CD4-positive, alpha-beta T cell treated with Interleukin-10 for 1 hour (primary cell): ENCODE measurements at regions not wholly inside any gene's neighbourhood (a gene's known extent, or its start where the extent isn't known, plus 50 kb on each side); places are given as distances from the start of the nearest gene placed in this dataset.

Source experiments
- DNase-seq: peaks from one replicate; pipeline ENCODE4 v3.0.0-alpha.2; 2020

DNA sequence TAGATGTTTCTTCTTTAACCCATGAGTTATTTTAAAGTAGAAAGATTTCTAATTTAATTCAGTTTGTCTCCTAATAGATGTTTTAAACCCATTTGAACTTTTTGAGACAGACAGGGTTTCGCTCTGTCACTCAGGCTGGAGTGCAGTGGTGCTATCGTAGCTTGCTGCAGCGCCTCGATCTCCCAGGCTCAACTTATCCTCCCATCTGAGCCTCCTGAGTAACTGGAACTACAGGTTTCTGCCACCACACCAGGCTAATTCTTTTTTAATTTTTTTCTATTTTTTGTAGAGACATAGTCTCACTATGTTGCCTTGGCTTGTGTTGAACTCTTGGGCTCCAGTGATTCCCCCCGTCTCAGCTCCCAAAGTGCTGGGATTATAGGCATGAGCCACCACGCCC is 53.0 kb upstream of the RAB18 start:
- DNase-seq: no peak

- no peak for DNase-seq
These were observed 53.9 kb upstream of the RAB18 start for GRCh38 chr10:27450225-27450624.

DNA sequence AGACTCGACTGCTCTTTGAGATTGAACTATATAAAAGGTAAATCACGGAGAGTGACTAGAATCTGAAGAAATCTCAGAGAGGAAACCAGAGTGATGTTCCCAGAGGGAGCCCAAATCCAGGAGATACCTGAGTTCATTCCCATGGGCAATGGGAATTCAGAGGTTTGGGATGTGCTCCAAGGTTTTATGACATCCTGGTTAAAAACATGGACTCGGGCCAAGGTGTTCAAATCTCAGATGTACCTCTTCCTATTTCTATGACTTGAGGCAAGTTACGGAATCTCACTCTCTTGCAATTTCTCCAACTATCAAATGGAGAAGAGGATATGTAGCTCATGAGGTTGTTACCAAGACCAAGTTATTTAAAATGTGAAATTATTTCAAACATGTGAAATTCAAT is 54.5 kb upstream of the RAB18 start:
- no peak for DNase-seq

GRCh38 chr10:27448921-27449320 is 55.2 kb upstream of the RAB18 start:
- no peak for DNase-seq

GRCh38 chr10:27447540-27447939 is 56.6 kb upstream of the RAB18 start:
- no peak for DNase-seq

- DNase-seq: peak; percentile 52
These were observed 57.8 kb upstream of the RAB18 start for GRCh38 chr10:27446091-27446918.

DNA sequence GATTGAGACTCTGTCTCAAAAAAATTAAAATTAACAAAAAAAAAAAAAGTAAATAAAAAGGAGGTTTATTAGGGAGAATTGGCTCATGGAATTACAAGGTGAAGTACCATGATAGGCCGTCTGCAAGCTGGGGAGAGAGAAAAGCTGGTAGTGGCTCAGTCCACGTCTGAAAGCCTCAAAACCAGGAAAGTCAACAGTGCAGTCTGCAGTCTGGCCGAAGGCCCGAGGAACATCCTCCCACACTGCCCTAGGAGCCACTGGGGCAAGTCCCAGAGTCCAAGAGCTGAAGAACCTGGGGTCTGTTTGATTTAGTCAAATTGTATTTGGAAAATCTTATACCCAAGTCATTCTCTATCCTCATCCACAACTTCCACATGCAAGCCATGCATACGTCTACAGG is 59.0 kb upstream of the RAB18 start:
- DNase-seq: no peak

DNA sequence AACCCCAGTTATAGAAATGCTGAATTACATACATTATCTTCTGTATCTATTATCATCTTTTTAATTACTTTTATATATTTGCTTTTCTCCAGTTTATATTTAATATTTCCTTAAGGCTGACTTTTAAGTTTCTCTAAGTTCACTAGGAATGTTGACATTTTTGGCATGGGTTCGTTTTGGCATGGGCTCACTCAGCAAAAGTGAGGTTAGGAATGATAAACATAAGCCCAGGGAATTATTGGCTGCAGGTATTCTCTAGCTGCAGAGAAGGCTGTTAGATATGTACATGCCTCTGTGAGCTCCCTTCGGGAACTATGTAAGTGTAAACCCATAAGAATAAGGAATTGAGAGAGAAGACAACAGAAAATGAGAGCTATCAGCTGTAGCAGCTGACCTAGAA is 63.6 kb upstream of the RAB18 start:
- no peak for DNase-seq

DNA sequence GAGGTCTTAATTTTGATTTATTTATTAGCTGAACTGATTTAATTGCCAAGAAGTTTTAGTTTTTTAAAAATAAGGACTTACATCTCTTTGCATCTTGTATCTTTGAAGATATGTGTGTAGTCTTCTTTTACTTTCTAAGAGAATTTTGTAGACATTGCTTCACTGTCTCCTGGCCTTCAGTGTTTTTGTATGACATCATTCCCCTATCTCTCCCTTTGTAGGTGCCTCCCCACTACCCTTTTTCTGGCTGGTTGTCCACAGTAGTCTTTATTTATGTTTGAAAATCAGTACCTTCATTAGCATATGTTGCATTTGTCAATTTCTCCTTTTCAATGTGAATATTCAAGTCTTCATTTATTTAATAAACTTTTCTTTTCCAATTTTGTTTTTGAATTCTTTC is 64.1 kb upstream of the RAB18 start:
- DNase-seq: no peak

- DNase-seq: no peak
These were observed 65.0 kb upstream of the RAB18 start for GRCh38 chr10:27439101-27439500.

DNA sequence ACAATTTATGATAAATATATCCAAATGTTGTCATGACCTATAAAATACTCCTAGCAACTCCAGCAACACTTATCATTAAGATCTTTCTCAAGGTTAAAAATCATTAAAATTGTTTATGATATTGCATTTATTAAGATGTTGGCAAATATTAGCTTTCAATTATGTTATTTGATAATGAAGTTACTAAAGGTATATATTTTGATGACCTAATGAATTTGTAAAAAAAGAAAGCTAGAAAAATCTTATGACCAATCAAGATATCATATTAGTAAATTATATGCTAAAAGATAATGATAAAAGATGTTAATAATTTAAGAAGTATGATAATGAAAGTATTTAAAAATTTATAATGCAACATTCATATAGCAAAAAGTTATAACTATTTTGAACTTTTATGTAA is 66.3 kb upstream of the RAB18 start:
- DNase-seq: no peak

GRCh38 chr10:27436710-27437109 is 67.4 kb upstream of the RAB18 start:
- no peak for DNase-seq

DNA sequence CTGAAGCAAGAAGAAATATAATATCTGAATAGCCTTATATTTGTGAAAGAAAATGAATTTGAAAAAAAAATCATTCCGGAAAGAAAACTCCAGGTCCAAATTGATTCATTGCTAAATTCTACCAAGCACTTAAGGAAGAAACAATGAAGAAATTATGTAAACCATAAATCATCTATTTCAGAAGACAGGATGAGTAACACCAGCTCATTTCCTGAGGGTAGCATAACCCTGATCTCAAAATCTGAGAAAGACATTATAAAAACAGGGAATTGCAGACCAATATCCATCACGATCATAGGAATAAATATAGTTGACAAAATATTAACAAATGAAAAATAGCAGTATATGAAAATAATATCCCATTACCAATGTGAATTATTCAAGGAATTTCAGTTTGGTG is 70.1 kb upstream of the RAB18 start:
- no peak for DNase-seq

DNA sequence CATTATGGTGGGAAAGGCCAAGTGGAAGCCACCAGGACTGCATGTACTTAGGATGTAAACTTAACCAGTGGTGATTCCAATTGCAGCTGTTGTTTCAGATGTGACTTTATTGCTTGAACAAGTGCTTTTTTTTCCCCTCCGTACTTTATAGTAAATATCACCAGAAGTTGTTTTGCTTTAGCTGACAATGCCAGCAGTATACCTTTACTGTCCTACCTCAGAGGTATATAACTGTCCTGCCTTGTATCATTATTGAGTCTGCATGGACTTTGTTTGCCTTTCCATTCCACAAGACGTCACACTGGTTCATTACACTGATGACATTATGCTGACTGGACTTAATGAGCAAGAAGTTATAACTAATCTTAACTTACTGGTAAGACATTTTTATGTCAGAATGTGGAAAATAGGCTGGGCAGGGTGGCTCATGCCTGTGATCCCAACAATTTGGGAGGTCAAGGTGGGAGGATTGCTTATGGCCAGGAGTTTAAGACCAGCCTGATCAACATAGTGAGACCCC is 77.1 kb upstream of the RAB18 start:
- no peak for DNase-seq

DNA sequence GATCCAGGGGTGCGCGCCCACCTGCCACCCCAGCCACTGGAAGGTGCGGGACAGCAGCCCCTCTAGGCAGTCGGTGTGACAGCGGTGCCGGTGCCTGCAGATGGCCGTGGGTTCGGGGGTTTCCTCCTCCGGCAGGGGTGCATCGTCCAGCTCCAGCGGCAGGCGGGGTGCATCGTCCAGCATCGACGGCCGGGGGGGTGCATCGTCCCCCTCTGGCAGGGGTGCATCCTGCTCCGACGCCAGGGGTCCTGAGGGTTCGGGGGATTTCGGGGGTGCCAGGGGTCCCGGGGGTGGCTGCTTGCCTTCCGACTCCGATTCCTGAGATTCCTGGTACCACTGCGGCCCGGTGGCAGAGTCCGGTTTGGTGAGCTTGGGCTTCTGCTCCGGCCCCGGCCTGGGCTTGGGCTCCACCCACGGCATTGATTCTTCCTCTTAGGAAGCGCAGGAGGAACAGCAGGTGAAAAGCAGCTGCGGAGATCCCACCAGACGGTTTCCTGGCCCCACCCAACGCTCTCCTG is 90.2 kb upstream of the RAB18 start:
- DNase-seq: no peak

DNA sequence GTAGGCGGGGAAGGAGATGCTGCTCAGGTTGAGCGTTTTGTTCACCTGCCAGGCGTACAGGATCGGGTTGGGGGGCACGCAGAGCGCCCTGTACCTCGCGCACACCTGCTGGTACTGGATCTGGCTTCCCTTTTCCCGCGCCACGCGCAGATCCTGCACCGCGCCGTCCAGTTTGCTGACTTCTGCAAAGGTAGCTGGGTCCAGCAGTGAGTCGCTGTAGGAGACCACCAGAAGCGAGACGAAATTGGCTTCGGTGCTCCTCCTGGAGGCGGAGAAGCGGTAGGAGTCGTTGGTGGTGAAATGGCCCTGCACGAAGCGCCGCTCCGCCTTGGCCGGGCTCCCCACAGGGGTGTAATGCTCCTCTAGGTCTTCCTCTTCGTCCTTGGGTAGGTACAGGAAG is 90.7 kb upstream of the RAB18 start:
- no peak for DNase-seq

DNA sequence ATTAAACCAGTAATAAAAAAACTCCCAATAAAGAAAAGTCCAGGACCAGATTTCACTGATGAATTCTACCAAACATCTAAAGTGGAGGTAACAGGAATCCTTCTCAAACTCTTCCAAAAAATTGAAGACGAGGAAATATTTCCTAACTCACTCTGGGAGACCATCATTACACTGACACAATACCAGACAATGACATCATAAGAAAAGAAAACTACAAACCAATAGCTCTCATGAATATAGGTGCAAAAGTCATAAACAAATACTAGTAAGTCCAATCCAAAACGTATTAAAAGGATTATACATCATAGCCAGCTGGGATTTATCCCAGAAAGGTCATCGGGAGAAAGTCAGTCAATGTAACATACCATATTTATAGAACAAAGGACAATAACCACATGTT is 94.0 kb upstream of the RAB18 start:
- no peak for DNase-seq

DNA sequence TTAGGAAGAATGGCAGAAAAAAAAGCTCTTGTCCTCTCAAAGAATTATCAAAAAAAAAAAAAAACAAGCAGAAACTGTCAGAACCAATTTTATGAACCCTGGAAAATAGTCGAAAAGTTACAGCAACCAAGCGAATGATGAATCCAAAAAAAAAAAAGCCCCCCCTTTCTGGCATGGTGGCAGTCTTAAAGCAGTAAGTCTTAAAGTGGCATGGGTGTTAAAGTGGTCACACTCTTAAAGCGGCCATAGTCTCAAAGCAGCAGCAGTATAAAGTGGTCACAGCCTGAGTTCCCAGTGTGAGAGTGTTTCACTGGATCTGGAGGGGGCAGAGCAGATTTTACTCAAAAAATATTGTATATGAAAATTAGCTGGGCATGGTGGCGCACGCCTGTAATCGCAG is 96.8 kb upstream of the RAB18 start:
- DNase-seq: no peak

- DNase-seq: no peak
These were observed 104.2 kb upstream of the RAB18 start for GRCh38 chr10:27399871-27400270.

DNA sequence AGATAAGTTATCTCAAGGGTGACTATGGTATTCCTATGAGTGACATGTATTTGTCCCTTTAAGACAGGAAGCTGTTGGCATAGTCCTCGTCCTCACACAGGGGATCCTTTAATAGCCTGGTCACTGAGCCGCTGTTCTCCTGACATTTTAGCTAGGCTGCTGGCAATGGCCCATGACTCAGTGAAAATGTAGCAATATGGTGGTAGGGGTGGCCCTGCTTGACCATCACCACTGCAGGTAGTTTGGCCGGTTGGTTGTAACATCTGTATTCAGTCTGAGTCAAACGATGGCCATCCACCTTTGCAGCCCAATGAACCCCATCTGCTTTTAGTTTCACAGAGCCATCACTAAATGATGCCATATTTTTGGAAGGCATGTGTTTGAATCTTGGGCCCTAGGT is 110.1 kb upstream of the RAB18 start:
- DNase-seq: no peak

DNA sequence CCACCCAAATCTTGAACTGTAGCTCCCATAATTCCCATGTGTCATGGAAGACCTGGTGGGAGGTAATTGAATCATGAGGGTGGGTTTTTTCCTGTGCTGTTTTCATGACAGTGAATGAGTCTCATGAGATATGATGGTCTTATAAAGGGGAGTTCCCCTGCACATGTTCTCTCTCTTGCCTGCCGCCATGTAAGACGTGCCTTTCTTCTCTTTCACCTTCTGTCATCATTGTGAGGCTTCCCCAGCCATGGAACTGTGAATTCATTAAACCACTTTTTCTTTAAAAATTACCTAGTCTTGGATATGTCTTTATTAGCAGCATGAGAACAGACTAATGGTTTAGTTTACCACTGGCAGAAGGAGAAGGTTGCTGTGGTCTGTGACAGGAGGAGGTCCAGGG is 111.5 kb upstream of the RAB18 start:
- no peak for DNase-seq

DNA sequence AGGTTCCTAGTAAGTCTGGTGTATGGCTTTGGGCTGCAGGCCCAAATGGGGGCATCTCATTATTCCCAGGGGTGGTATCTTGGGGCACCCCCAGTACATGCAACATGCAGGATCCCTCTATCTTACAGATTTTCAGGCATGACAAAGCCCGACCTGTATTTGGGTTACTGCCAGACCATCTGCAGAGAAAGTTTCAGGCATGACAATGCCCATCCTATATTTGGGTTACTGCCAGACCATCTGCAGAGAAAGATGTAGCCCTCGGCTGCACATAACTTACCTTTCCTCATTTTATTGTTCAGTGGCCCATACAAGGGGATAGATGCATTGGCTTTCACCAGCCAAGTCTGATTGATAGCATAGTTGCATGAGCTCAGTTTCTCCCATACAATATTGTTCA is 112.2 kb upstream of the RAB18 start:
- no peak for DNase-seq

- no peak for DNase-seq
These were observed 112.8 kb upstream of the RAB18 start for GRCh38 chr10:27391325-27391724.

- no peak for DNase-seq
These were observed 113.4 kb upstream of the RAB18 start for GRCh38 chr10:27390681-27391080.
